Uterus (tissue), 2 donors: ENCODE measurements at regions not wholly inside any gene's neighbourhood (a gene's known extent, or its start where the extent isn't known, plus 50 kb on each side); places are given as distances from the start of the nearest gene placed in this dataset.
"Not testable (repeated sequence)": the region's sequence is repeated elsewhere in the genome, so short reads cannot be mapped to it uniquely, and the experiment has no call there.

Source experiments
- POLR2A ChIP-seq, 2 donors: fragments of 450-650 bp; IDR thresholded peaks; one replicate each; pipeline ENCODE4 v1.6.1; 2016; ENCODE audit warnings: antibody characterized with exemption in 2 of 2, mild to moderate bottlenecking in 1 of 2, moderate library complexity in 1 of 2
- TF ChIP-seq, protein P1 (sequence below), 4 experiments: fragments of 200-600 bp in 2 of 4; fragments of 450-650 bp in 2 of 4; sonication (generic) in 2 of 4; IDR thresholded peaks; one replicate each; pipeline ENCODE4 v1.5.1; 2016 to 2019; ENCODE audit warnings: antibody characterized with exemption in 4 of 4, mild to moderate bottlenecking in 2 of 4, moderate library complexity in 1 of 4

DNA sequence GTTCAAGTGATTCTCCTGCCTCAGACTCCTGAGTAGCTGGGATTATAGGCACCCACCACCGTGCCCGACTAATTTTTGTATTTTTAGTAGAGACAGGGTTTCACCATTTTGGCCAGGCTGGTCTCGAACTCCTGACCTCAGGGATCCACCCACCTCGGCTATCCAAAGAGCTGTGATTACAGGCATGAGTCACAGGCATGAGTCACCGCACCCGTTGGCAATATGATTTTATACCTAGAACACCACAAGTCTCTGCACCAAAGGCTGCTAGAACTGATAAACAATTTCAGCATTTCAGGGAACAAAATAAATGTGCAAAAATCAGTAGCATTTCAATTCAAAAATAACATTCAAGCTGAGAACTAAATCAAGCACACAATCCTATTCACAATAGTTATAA lies 1177.6 kb downstream of the STIM2 start:
- TF ChIP-seq, protein P1, sequence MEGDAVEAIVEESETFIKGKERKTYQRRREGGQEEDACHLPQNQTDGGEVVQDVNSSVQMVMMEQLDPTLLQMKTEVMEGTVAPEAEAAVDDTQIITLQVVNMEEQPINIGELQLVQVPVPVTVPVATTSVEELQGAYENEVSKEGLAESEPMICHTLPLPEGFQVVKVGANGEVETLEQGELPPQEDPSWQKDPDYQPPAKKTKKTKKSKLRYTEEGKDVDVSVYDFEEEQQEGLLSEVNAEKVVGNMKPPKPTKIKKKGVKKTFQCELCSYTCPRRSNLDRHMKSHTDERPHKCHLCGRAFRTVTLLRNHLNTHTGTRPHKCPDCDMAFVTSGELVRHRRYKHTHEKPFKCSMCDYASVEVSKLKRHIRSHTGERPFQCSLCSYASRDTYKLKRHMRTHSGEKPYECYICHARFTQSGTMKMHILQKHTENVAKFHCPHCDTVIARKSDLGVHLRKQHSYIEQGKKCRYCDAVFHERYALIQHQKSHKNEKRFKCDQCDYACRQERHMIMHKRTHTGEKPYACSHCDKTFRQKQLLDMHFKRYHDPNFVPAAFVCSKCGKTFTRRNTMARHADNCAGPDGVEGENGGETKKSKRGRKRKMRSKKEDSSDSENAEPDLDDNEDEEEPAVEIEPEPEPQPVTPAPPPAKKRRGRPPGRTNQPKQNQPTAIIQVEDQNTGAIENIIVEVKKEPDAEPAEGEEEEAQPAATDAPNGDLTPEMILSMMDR (IDR thresholded peaks at IDR 0.05) = not testable (repeated sequence)
- TF ChIP-seq POLR2A (IDR thresholded peaks at IDR 0.05) = not testable (repeated sequence)
